HuH-7.5 (cell line): ENCODE measurements at regions not wholly inside any gene's neighbourhood (a gene's known extent, or its start where the extent isn't known, plus 50 kb on each side); places are given as distances from the start of the nearest gene placed in this dataset.
"Not testable (repeated sequence)": the region's sequence is repeated elsewhere in the genome, so short reads cannot be mapped to it uniquely, and the experiment has no call there.

Experiments used
- DNase-seq: peaks from one replicate; pipeline ENCODE4 v3.0.0; 2011; ENCODE audit warnings: low spot score

DNA sequence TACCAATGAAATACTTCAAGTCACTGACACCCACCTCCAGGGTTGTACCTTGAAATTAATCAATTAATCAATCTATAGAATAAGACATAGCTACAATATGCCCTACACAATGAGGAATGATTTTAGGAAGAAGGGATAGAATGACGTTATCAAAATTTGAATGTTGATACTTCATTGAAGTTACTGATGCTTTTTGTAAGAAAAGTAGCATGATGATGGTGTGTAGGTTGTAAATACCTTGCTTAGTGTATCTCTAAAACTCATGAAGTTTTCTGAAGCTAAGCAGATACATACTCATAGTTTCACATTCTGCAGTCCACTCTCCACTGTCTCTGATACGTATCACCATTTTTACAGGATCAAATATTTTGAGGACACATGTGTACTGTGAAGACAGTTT, 670.4 kb upstream of the GOT2 start:
- DNase-seq: no peak

DNA sequence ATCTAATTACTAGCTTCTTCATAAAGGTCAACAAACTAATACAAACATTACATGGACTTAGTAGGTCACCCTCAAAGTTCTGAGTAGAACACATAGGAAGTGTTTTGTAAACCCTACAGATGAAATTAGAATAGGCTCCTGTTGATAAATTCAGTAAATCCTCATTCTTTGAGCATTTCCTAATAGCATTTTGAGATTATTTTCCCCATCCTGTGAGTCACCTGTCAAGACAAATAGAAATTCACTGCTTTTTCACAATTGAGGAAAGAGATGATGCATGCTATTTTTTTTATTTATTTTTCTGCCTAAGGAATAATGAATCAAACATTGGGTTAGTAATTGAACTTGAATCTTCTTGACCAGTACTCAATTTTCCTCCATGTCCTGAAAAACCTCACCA, 666.7 kb upstream of the GOT2 start:
- DNase-seq: no peak

DNA sequence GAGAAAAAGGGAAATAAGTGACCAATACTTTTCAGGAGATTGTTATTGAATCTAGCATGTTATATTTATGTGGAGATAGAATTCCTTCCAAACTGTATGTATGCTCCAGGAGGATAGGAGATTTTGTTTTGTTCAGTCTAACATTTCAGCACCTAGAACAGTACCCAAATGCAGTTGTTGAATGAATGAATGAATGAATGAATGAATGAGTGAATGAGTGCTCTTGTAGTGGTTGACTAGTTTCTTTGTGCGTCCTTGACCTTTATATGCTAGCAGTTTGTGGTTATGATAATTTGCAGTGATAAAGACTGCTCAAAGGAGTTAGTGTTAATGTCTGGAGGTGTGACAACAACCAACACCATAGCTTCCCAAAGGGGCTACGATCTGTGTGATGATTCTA, 663.5 kb upstream of the GOT2 start:
- no peak for DNase-seq

DNA sequence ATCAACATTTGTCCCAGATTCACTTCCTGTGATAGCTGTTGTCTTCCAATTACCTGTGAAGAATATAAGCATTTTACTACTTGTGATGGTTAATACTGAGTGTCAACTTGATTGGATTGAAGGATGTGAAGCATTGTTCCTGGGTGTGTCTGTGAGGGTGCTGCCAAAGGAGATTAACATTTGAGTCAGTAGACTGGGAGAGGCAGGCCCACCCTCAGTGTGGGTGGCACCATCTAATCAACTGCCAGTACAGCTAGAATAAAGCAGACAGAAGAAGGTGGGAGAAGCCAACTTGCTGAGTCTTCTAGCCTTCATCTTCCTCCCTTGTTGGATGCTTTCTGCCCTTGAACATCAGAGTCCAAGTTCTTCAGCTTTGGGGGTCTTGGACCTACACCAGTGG, 660.4 kb upstream of the GOT2 start:
- no peak for DNase-seq

DNA sequence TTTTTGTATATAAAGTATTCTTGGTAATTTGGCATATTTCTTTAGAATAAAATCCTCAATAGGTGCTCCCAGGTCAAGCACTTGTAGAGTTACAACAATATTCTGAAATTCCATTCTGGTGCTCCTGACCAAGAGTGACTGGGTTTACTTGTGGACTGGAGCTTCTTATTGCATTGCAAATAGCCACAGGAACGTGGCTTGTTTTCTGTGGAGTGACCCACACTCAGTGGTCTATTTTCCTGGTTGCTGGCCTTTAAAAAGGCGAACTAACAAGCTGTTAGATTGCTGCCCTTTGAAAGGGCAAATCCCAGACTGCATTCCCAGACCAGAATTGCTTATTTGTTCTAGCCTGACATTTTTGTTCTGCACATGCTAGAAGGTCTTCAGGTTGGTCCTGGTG, 658.8 kb upstream of the GOT2 start:
- DNase-seq: no peak

DNA sequence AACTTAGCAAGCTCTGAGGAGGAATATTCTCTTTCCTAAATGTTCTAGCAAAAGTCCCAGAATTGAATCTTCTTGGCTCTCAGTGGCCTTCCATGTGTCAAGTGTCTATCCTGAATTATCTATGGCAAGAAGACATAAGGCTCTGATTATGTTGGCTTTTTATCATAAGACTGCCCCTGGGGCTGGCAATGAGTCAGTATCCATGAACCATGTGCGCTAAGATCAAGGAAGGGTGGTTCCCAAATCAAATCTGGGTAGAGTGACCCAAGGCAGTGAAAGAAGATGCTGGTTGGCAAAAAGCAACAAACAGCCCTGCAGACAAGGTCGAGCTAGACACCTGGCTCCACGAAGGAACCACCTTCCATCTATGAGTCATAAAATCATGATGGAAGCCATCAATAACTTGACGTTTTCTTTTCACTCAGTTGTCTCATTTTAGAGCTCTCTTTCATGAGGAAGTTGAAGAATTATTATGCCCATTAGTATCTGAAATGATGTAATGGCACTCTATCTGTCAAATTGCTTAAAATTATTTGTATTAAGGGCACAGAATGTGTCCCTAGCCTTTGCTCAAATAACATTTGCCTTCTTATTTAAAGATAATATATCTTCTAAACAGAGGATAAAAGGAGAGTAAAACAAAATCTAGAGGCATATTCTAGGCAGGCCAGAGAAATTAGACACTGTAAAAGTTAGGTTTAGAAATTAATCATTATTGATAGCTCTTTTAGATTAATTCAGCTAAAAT, 657.7 kb upstream of the GOT2 start:
- DNase-seq: no peak

DNA sequence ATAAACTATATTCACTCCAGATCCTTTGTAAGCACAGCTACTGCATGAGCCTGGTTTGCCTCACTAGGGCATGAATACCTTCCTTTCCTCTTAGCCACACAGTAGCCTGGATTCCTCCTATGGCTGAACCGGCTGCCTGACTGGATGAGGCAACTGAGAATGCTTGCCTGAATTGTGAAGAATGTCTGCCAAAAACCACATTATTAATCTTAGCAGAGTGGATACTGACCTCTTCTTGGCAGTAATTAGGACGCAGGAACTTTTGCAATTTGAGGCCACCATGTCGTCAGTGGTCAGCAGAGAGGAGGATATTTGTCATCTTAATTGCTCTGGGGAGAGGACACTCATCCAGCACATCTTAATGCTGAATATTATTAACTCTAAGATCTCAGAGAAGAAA, 651.8 kb upstream of the GOT2 start:
- DNase-seq: no peak

DNA sequence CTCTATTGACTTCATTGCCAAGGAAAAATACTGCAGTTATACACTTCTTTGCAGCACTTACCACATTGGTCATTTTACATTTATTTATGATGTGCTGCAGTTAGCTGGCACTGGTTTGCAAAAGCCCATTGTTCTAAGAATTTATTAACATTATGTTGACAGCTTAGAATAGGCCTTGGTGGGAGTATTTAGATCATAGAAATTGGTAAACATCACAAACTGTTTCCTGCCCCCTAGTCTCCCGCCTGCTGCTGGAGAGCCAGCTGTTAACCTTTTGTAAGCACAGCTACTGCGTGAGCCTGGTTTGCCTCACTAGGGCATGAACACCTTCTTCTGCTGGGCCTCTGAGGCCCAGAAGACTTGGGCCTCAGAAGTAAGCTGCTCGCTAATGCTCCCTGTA, 651.4 kb upstream of the GOT2 start:
- DNase-seq: no peak

DNA sequence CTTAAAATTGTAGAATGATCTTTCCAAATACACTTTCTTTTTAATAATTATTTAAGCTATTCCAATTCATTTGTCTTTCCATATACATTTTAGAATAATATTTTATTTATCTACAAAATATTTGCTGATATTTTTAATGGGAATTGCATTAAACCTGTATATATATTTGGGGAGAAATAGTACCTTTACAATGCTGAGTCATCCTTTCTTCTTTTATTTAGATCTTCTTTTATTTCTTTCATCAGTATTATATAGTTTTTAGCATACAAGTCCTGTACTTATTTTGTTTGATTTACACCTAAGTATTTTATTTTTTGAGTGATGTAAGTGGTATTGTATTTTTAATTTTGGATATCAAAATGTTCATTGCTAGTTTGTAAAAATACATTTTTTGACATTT, 639.5 kb upstream of the GOT2 start:
- DNase-seq: no peak

DNA sequence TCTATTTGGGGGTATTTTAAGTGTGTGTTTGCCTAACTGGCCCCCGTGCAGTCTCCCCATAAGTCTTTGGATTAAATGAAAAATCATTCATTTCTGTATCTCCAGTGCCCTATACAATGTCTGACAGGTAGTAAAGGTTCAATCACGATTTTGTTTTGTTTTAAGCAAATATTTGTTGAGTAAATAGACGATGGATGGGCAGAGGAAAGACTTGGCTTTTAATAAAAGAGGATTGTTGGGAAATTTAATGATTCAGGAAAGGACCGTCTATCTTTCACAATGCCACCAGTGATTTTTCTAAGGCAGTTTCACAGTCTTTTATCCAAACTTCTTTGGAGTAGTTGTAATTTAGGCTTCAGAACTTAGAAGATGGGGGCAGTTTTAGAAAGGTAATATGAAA, 636.6 kb upstream of the GOT2 start:
- no peak for DNase-seq

DNA sequence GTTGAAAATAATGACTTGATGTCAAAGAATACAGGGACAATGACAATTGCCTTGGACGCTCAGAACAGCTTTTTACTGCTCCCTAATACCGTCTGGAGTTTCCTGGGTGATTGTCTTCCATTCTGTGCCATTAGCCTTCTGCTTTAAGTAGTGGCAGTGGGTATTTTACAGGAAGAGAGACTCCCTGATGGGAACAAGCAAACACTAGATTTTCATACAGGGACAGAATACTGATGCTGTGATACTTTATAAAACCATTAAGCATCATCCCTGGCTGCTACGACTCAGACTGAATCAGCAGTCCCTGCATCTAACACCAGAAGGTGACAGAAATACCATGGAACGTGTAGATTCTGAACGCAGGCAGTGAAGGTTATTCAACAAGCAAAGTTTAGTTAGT, 635.4 kb upstream of the GOT2 start:
- no peak for DNase-seq

DNA sequence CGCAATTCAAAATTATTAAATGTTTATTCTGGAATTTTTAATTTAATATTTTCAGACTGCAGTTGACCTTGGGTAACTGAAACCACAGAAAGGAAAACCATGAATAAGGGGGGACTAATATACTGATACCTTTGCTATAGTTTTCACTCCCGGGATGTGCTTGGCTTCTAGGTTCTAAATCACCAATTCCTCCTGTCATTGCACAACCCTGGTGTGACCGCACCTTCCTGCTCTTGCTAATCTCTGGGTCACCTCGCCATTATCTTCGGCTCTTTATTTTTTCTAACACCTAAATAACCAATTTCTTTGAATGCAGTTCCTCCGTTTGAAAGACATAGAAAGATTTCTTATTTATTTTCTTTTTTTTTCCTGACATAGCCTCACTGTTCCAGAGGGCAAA, 634.5 kb upstream of the GOT2 start:
- no peak for DNase-seq

DNA sequence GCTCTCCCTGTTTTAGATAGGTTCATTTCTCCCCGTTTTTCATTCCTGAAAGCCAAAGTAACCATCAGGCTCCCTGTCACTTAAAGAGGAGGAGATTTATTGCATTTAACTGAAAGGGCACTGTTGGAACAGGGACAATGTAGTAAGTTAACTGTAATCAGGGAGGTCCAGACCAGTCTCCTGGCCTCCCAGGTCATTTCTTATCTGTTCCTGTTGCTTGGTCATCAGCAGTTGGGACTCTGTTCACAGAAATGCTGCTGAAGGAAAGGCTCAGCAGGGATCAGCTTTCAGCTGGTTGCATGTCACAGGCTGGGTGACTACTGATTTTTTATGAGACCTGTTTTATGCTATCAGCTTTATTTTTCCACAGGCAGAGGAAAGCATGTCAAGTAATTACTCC, 622.6 kb upstream of the GOT2 start:
- DNase-seq: no peak

DNA sequence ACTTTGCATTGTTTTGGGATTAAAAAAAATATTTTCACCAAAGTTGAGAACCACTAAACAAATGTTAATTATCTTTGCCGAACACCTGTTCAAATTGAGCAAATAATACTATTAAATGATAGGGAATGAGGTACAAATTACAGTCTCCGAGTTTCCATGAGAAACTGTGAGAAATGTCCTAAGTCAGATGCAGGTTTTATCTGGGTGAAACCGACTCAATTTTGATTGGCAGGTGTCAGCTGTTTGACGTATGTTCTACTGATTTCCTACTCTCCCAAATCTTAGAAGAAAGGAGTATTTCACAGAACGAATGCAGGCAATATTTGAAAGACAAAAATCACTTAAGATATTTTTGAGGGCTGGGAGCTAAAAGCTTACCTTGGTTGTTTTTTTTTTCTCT, 622.0 kb upstream of the GOT2 start:
- DNase-seq: no peak

DNA sequence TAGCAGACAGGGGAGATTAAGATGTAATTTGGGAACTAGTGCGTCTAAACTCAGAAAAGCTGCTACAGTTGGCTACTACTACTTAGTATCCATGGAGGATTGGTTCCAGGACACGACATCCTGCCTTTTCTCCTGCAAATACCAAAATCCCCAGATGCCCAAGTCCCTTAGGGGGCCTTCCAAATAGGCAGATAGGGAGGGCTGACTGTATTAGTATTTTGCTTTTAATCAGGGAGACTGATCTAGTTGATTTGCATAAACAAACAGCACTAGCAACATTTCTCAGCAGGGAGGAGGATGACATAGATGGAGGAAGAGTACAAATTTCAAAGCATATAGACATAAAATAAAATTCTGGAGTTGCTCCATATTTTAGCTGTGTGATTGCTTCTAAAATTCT, 621.6 kb upstream of the GOT2 start:
- DNase-seq: no peak

DNA sequence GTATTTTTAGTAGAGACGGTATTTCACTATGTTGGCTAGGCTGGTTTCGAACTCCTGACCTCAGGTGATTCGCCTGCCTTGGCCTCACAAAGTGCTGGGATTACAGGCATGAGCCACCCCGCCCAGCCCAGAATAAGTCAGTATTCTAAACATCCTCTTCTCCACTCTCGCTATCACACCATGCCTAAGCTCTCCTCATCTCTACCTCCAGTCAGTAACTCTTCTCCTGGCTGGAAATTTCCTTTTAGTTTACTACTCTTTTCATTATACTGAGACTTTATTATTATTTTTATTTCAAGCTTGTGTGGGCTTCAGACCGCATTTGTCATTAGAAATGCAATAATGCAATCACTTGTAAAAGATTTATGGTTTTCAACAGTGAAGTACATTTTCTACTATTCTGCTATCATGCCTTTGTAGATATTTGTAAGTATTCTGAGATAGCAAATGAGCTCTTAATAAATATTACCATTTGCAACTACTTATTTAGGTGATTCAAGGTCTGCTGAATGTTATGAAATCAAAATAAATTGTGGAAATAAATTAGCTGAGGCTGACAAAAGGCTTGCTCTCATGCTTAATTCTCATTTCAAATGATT, 617.3 kb upstream of the GOT2 start:
- no peak for DNase-seq

DNA sequence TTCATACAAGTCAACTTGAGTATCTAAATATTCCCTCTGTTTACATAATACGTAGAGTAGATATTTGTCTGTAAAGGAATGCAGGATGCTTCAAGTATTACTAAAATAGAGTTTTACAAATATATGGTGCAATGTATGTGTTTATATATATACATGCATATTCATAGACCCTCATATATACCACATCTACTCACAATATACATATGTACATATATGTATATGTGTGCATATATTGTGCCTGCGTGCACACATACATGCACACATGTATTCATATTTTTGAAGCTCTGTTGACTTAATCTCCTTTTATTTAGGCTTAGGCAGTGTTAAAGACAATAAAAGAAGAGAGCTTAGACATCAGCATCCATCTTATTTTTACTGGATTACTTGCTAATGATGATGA, 616.6 kb upstream of the GOT2 start:
- no peak for DNase-seq

DNA sequence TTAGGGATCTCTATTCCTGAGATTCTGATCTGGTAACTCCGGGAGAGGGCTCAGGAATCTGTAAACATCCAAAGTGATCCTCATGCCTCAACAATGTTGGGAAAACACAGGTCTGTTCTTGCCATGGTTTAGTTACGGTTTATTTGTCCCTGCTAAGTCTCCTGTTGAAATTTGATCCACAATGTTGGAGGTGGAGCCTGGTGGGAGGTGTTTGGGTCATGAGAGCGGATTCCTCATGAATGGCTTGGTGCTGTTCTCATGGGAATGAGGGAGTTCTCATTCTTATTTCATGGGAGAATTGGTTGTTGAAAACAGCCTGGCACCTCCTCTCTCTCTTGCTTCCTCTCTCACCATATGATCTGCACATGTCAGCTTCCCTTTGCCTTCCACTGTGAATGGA, 608.6 kb upstream of the GOT2 start:
- no peak for DNase-seq

DNA sequence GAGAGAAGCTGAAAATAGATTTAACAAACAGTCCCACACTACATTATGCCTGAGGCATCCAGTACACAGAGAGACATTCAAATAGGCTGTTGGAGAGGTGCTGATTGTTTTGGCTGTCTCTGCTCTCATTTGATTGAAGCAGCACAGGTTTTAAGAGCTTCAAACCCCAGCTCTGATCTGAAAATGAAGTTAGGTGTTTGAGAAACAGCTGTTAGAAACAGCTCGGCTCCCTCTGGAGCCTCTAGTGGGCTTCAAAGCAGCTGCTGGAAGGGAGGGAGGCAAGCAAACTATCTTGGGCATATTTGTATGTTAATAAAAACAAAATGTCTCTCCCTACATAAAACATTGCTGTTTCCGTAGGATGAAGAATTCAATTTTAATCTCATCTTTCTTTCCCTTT, 607.3 kb upstream of the GOT2 start:
- no peak for DNase-seq

DNA sequence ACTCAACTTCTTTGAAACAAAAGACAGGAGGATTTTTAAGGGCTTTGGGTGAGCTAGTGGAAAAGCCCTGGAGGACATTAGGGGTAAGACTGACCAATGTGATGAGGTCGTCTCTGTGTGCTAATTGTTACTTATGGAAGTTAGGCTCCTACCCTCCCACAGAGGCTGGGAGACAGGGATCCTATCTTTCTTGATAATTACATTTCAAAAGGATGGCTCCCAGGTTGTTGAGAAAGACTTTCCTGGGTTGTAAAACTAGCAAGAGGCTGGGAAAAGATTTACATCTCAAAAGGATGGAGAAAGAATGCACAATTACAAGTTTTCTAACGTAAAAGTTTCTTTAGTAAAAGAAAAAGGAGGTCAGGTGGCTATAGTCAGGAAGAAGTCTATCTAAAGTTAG, 605.8 kb upstream of the GOT2 start:
- no peak for DNase-seq

DNA sequence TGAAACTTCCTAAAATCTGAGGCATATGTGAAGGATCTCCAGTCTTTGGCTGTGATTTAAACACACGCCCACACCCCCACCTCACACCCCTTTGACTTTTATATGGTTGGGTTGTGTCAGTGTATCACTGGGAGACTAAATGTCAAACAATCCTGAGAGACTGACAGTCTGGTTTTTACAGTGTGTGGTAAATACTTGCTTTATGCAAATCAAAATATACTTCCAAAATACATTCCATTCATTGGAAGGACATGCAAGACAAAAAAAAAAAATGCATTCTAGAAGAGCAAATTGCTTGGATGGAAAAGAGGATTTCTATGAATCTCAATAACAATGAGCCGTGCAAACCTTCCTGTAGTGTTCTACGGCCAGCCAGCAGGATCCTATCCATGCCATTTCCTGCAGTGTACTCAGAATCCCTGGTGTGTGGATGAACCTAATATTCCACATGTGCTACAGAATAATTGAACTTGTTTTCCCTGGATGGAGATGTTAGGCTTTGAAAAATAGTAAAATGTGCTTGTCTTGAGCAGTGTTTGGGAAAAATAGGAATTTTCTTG, 602.1 kb upstream of the GOT2 start:
- no peak for DNase-seq

DNA sequence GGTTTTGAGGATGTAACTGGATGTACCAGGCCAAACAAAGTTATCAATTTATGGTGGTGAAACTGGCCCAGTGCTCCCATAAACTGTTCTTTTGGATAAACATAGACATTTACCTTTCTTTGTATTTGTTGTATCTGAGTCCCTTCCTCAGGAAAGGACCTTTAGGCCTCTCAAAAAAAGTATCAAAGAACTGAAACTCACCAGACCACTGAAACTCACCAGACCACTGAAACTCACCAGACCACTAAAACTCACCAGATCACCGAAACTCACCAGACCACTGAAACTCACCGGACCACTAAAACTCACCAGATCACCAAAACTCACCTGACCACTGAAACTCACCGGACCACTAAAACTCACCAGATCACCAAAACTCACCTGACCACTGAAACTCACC, 597.6 kb upstream of the GOT2 start:
- DNase-seq: not testable (repeated sequence)

DNA sequence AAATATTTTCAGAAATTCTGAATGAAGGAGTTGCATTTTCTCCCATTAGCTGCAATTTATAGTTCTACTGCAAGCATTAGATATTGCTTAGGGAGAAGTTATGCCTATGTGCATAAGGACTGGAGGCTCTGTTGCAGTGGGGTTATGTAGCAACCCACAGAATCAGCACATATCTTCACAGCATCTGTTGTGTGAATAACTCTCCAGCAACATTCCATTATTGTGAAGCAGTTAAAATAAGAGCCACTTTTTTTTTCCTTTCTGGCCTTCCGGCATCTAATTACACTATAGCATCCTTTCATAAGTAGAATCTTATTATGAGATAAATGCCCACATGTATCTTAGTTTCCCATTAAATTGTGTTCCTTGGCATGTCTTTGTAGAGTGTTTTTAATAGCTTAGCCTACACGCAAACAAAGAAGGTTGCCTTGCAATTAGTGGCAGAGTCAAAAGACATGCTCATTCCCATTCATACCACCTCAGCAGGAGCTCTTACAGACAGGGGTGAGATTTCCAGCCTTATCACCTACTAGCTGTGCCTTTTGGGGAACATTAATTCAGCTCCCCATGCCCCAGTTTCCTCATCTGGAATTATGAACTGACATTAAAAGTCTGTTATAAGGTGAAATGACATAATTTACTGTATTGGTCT, 596.0 kb upstream of the GOT2 start:
- DNase-seq: no peak

DNA sequence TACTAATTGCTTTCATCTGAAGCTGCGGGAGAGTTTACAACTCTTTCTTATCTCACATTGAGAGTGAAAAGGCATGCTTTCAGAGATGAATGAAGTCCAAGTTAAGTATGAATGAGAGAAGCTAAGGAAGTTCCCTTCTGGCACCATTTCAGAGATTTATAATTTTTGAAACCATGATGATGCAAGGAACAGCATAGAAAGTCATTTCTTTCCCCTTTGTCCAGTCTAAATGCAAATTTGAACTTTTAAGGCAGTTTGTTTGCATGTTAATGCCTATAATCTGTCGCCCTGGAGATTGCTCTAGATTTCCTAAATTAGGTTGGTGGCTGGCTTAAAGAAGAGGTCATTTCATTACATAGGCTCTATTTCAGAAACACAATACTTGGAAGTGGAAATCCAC, 594.8 kb upstream of the GOT2 start:
- no peak for DNase-seq
